Nucleus accumbens (tissue), 56 donors: ENCODE measurements at regions not wholly inside any gene's neighbourhood (a gene's known extent, or its start where the extent isn't known, plus 50 kb on each side); places are given as distances from the start of the nearest gene placed in this dataset.
"Not testable (repeated sequence)": the region's sequence is repeated elsewhere in the genome, so short reads cannot be mapped to it uniquely, and the experiment has no call there.

Experiments used
- DNase-seq, 56 donors: peaks; one replicate each; lab custom pipeline; 2025; lab: John Stamatoyannopoulos, UW

DNA sequence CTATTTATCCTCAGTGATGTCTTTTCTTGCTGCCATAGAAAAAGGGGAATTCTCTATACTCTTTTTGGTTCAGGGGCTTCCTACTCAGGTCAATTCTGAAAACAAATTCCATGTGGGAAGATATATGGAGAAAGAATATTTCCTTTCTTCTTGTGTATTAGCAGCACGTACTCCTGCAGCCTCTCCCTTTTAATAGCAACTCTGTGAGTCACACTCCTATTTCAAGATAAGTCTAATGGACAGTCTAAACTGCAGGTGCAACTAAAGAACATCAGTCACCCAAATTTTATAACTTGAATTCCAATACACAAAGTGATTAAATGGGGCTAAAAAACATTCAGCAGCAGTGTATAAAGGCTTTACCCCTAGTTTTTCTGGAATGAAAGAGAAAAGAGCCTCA, 942.2 kb downstream of the CNTNAP5 start:
- DNase-seq = no peak

DNA sequence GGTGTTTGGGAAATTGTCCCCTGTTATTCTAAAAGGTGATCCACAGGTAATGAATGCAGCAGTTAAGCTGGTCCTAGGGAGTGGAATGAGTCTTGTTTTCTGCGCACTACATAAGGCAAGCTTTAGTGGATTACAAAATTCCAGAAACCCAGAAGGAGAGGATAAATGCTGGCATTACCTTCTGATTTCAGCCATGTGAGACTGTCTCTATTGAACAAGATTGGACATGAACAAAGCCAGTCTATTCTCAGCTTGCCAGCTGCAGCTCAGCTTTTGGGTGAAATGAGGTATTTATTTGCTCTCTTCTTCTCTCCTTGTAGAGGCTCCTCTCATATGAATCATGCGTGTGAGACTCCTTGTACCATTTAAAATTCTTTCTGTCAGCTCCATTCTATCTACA, 944.9 kb downstream of the CNTNAP5 start:
- peak in 18 of 56 donors; percentile 7 to 49 (median 14) for DNase-seq

DNA sequence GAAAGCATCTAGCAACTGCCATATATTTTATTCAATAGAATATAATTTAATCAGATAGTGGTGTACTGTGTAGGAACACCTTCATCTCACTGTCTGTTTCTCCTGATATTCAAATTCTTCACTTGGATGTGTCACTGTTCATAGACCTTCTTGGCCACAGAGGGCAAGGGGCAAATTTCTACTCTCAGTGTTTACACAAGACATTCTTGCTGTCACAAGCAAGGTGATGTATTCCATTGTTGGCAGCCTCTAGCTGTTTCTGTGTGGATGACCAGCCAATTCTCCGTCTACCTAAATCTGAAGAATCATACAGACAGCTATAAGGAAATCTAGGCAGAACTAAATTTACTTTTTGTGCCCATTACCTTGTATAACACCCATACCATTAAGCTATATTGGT, 948.3 kb downstream of the CNTNAP5 start:
- DNase-seq = no peak

DNA sequence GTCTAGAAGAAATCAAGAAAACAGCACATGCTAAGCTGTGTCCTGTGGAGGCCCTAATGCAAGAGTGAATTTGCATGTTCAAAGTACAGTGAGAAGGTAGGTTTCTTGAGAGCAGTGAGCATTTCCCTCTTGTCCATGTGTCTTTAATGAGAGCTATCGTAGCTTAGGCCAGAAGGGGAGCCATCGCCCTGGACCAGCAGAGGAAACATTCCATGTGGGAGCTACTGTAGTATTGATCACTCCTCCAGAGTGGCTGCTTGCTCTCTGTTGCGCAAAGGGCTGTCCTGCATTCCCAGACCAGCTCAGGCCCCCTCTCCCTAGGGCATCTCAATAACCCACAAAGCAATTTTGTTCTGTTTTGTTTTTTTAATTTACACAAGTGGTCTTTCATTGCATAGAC, 950.1 kb downstream of the CNTNAP5 start:
- no peak for DNase-seq

DNA sequence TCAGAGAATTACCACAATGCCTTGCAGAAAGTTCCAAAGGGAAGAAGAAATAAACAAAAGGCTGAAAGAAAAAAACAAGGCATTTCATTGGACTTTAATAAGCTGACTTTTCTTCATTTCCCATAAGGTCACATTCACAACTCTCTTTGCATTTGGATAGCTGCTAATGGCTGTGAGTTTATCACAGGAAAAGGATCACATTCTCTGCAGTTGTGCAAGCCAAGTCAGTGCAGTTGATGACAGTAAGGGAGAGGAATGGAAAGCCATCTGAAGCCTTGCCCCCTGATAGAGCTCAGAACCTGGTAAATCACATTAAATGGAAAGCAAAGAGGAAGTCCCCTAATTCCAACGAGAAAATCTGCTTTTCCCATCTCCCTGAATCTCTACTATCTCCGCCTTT, 950.6 kb downstream of the CNTNAP5 start:
- no peak for DNase-seq

GRCh38 chr2:124978597-124978996, 953.5 kb downstream of the CNTNAP5 start:
- DNase-seq = no peak

DNA sequence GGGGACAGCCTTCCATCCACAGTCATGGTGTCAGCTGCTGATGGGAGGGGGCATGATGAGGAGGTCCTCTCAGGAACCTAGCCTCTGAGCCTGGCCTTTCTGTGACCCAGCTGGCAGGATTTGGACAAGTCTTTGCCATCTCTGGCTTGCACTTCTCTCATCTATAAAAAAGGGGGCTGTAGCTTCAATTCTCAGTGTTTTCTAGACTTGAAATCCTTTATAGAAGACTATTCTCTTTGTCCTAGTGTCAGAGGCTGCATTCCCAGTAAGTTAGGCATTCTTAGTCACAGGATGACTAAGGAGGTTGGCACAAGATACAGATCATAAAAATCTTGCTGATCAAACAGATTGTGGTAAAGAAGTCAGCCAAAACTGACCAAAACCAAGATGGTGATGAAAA, 958.5 kb downstream of the CNTNAP5 start:
- DNase-seq = peak in 1 of 56 donors; percentile 34

GRCh38 chr2:124985270-124985669, 960.2 kb downstream of the CNTNAP5 start:
- DNase-seq = no peak

GRCh38 chr2:124986136-124986535, 961.0 kb downstream of the CNTNAP5 start:
- DNase-seq = no peak

- DNase-seq = not testable (repeated sequence)
These were observed 961.8 kb downstream of the CNTNAP5 start for GRCh38 chr2:124986870-124987269.

- DNase-seq = not testable (repeated sequence)
These were observed 962.3 kb downstream of the CNTNAP5 start for GRCh38 chr2:124987436-124987835.

DNA sequence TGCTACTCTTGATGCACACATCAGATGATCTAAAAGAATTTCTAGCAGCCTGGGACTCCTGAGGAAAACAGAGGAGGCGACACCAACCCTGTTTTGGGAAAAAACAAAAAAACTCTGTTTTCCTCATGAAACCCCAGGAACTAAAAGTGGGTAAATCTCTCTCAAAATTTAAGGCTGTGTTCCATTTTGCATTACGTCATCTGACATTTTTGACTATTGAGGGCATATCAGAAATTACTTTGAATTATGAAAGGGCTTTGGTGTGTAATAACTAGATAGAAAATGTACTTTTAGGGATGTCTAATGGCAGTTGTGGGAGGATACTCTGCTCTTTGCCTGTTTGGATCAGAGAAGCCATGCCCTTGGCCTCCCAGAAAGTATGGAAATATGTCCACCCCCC, 963.0 kb downstream of the CNTNAP5 start:
- no peak for DNase-seq

DNA sequence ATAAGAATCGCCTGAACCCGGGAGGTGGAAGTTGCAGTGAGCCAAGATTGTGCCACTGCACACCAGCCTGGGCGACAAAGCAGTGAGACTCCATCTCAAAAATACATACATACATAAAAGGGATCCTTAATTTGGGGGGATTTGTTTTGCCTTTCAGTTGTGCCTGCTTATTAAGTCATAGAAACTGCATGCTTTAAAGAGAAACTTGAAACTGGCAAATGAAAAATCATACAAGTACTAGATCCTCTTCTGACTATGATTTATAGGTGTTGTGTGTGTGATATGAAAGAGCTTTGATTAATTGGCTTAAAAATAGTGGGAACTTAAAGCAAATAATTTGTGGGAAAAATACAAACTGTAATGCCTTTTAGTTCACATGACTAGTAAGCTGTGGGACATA, 963.7 kb downstream of the CNTNAP5 start:
- no peak for DNase-seq

GRCh38 chr2:124993809-124994208, 968.7 kb downstream of the CNTNAP5 start:
- no peak for DNase-seq

DNA sequence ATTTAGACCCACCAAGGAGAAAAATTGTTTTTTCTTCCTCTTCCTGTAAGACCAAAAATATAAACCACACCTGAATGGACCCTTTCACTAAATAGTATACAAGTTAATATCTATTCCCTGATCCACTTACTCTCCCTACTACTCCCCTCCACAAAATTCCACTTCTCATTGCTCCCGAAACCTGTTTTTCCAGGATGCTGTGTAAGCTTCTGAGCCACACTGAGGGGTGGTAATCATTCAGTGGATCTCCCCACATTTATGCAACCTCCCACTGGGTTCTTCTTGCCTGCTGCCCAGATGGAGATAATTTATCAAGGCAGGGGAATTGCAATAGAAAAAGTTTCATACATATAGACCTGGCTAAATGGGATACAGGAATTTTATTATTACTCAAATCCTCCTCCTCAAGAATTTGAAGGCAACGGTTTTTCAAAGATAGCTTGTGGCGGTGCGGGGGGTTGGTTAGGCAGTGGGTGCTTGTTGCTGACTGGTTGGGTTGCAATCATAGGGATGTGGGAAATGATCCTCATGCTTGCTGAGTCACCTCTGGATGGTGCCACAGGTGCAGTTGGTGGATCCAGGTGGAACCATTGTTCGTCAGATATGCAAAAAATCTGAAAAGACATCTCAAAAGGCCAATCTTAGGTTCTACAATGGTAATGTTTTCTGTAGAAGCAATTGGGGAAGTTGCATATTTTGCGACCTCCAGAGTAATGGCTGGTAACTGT, 970.3 kb downstream of the CNTNAP5 start:
- no peak for DNase-seq

DNA sequence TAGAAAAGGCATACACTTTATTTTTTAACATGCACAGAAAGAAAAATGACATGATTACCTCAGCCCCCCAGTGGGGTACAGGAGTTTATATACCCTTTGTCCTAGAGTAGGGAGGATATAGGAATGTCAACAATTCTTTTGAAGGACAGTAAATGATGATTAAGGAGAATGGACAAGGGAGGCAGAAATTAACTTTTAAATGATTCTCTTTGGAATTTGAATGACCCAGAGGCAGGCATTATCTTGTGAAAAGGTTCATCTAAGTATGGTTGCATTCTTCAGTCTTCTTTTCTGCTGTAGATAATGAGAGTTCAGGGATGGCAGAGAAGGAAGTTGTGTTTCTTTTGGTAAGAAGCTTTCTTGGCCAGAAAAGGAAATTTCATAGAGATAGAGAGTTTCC, 971.3 kb downstream of the CNTNAP5 start:
- DNase-seq = no peak

GRCh38 chr2:124999906-125000305, 974.8 kb downstream of the CNTNAP5 start:
- no peak for DNase-seq

DNA sequence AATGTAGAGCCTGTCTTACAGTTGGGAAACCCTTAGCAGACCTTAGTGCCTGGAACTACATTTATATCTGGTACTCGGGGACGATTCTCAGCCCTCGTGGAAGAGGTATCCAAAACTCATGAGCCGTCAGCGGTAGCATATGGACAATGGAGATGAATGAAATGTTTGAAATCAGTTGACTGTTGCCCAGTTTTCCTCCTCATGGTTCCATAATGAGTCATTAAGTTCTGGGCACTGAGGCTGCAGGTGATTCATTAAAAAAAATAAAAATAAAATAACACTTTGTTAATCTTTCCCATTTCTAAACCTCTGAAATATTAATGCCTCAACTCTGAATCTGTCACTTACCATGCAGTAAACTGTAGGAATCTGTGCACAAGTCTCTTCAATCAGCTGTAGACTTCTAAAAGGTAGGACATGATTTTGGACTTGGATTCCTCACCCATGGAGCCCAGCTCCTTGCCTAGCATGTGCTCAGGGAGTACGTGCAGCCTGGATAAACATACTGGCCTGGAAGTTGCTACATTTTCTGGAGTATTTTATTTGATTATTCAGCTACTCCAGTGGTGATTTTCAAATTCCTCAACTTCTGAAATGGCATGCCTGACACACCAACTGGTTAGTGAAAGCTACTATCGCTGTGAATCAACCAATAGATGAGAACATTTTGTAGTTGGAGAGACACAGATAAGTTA, 979.2 kb downstream of the CNTNAP5 start:
- DNase-seq = no peak

DNA sequence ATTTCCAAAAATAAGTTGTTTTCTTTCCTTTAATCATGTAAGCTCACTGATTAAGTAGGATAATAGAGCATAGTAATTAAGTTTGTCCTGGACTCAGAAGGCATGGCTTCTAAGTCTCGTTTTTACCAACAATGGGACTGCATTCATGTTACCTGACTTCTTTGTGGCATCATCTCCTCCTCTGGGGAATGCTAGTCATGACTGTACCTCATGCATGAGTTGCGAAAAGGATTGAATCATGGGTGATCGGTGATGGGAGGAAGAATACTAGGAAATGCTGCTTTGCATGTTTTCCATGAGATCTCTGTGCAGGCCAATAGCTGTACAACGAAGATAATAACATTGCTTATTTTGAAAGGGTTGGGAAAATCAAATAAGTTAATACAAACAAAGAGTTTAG, 981.6 kb downstream of the CNTNAP5 start:
- no peak for DNase-seq

DNA sequence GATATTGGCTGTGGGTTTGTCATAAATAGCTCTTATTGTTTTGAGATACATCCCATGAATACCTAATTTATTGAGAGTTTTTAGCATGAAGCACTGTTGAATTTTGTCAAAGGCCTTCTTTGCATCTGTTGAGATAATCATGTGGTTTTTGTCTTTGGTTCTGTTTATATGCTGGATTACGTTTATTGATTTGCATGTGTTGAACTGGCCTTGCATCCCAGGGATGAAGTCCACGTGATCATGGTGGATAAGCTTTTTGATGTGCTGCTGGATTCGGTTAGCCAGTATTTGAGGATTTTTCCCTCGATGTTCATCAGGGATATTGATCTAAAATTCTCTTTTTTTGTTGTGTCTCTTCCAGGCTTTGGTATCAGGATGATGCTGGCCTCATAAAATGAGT, 1003.6 kb downstream of the CNTNAP5 start:
- peak in 9 of 56 donors; percentile 2 to 36 (median 6) for DNase-seq

DNA sequence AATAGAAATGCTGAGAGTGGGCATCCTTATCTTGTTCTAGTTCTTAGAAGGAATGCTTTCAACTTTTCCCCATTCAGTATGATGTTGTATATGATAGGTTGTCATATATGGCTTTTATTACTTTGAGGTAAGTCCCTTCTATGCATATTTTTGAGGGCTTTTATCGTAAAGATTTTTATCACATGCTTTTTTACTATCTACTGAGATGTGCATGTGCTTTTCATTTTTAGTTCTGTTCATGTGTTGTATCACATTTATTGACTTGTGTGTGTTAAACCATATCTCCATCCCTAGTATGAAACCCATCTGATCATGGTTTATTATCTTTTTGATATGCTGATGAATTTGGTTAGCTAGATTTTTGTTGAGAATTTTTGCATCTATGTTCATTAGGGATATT, 1008.8 kb downstream of the CNTNAP5 start:
- DNase-seq = no peak

DNA sequence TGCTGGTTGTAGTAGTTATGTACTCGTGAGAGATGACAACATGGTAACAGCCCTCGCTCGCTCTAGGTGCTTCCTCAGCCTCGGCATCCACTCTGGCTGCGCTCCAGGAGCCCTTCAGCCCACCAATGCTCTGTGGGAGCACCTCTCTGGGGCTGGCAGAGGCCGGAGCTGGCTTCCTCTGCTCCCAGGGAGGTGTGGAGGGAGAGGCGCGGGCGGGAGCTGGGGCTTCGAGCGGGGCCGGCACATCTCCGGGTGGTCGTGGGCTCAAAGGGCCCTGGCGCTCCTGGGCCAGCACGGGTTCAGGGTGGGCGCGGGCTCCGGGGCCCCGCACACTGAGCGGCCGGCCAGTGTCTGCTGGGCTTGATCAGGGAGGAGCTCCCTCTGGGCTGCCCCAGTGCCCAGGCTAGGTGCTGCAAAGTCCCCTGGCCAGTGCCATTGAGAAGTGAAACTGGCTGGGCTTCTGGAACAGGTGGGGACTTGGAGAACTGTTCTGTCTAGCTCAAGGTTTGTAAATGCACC, 1012.1 kb downstream of the CNTNAP5 start:
- DNase-seq = no peak
